ENCODE measurements at regions not wholly inside any gene's neighbourhood (a gene's known extent, or its start where the extent isn't known, plus 50 kb on each side); places are given as distances from the start of the nearest gene placed in this dataset.
A peak's percentile ranks its signal among the peaks of the same experiment; 100 is the strongest.

DNA sequence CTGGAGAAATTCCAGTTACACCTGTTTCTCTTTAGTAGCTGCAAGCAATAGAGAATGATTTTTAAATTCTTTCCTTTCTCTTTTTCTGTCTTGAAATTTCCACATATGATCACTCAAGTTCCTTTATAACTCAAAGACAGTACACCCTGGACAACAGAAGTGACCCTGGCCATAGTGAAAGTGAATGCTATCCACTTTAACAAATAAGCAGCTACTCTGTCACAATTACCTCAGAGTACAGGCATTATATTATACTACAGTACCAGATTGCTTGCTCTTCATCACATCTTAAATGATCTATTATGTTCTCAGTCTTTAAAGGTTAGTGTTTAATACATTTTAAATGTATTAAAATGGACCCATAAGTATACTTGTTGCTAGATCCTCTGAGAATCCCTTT is 136.2 kb downstream of the KLF12 start:
- DNase-seq: no peak

DNA sequence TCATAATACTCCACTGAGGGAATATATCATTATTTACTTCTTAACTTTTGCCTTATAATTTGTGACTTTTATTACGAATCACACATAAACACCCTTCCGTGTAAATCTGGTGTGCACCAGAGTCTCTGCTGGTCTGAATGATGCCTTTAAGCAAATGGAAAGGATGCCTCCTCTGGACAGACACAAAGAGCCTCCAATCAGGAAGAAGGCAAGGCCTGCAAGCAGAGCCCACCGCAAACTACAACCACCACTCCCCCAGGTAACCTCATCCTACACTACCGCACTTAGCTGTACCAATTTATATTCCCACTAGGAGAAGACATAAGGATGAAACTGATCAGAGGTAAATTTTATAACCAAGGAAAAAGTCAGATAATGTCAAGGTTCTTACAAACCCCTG is 137.6 kb downstream of the KLF12 start:
- no peak for DNase-seq

DNA sequence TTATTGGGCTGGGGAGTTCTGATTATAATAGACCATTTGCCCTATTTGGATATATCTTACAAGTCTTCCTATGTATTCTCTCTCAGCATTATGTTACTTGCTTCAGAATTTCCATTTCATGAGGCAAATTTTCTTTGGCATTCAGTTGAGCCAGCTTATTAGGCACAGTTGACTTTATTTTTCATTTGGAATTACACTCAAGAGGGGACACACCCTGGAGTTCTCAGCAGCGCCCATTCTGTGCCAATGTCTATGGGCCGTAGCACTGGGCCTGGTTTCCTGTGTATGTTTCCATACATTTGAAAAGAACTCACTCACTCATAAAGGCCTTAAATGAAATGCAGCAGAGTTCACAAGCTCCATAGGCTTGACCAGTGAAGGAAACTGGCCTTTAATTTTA is 138.5 kb downstream of the KLF12 start:
- DNase-seq: no peak

DNA sequence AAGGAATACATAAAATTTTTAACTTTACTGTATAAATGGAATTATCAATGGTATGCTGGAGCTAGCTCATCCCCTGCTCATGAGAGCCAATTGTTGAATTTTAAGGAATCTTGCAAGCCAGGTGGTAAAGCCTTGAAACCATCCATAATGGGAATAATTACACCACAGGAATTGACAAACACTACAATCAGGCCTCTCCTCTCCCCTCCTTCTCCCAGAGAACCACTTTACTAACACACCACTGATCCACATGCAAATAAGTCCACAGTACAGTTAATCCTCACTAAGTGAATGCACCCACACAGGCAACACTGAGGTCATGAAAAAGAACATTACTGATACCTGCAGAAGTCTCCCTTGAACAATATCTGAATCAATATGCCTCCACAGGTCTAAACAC is 140.5 kb downstream of the KLF12 start:
- no peak for DNase-seq

GRCh38 chr13:73991884-73992283 is 142.3 kb downstream of the KLF12 start:
- DNase-seq: no peak

- DNase-seq: no peak
Measured at GRCh38 chr13:73991384-73991783, 142.8 kb downstream of the KLF12 start.

DNA sequence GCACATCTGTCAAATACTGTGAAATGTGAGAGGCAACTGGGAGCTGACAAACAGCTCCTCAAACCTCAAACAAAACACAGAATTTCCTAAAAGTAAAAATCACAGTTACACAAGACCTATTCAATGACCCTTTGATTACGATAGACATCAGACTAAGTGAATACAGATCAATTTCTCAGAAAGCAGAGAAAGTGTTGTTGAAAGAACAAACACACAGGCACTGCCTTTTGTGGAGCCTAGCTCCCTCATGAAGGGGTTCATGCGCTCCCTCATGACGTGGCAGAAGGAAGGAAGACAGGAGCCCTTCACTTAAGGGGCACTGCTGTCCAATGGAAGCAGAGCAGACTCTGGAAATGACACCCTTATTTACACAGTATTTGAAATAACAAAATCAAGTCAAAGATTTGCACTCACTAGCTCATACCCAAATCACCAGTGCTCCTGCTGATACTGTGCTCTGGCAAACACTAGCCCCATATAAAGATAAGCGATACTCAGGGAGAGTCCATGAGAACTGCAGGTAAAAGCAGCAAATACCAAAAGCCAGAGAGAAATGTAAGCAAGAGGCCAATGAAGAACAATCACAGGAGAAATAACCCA is 144.9 kb downstream of the KLF12 start:
- DNase-seq: no peak

- DNase-seq: no peak
Measured at GRCh38 chr13:73988461-73988860, 145.7 kb downstream of the KLF12 start.

- DNase-seq: no peak
Measured at GRCh38 chr13:73987618-73988017, 146.6 kb downstream of the KLF12 start.

- DNase-seq: no peak
Measured at GRCh38 chr13:73985783-73986182, 148.4 kb downstream of the KLF12 start.

DNA sequence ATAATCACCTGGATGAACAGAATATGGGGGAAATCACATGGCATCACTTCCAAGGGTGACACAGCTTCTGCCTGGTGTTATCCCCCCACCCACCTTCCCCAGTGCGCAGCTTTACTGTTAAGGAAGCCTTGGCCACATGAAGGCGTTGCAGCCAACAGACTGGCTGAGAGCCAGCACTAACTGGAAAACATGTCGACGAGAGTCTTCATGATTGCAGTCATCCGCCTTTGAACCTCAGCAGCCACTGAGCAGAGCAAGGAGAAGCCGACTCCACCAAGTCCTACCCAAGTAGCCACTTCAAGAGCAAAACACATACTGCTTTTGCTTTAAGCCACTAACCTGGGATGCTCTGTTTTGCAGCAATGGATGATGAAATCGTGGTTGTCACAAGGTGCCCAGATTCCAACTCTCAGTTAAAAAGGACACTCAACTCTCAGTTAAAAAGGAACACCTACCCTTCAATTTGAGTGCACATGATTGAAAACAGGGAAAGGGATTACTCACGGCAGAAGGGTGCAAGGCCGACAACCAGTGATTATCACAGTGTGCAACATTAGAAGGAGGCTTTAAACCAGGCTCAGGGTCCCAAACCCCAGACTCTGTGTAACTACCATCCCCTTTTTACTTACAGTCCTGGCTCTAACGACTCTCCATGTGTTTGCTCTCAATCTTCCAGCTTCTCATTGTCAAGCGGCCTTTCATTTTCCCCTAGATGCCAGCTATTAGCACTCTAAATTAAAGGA is 149.1 kb downstream of the KLF12 start:
- no peak for DNase-seq

- DNase-seq: no peak
Measured at GRCh38 chr13:73984201-73984600, 150.0 kb downstream of the KLF12 start.

- no peak for DNase-seq
Measured at GRCh38 chr13:73983109-73983508, 151.1 kb downstream of the KLF12 start.

- DNase-seq: no peak
Measured at GRCh38 chr13:73981595-73981994, 152.6 kb downstream of the KLF12 start.

DNA sequence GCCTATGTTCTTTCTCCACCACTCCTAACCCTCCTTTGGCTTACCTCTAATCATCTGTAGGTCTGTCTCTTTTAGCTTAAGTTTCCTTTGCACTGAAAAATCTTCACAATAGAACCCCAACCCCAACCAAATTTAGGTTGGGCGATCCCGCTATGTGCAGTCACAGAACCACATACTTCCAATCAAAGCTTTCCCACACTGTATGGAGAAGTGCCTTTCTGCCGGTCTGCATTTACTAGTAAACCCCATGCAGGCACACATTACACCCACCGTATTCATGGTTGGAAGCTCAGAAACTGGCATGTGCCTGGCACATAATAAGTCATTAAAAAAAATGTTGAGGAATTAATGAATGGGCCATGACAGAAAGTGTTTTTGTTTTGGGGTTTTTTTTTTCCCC is 158.4 kb downstream of the KLF12 start:
- no peak for DNase-seq

GRCh38 chr13:73974051-73974450 is 160.2 kb downstream of the KLF12 start:
- DNase-seq: no peak

- DNase-seq: no peak
Measured at GRCh38 chr13:73973156-73973555, 161.0 kb downstream of the KLF12 start.

DNA sequence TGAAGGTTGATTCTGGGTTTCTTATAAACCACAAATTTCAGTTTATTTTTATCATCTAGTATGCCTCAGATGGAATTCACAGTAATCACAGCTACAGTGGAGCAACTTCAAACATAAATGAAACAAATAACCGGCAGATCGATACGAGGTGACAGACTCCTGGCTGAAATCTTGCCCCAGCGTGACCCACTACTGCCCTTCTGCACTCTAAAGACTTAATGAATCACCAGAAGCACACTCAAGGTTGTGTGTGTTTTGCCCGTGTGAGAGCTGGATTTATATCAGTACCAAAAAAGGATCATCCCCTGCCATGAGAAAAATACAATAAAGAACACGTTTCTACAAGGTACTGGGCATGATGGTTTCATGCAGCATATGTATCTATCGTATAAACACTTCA is 161.7 kb downstream of the KLF12 start:
- no peak for DNase-seq

DNA sequence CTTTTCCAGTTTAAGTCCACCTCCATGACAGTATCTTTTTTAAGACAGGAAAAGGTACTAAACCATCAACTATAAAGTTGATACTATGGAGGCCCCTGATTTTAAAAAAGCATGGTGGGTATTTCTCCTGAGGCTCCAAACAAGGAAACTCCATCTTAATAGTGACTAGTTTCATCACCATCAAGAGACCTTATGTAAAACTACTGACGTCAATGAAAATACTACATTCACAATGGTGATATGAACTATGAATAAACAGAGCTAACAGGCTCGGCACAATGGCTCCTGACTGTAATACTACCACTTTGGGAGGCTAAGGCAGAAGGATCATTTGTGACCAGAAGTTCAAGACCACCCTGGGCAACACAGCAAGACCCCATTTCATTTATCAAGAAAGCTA is 162.7 kb downstream of the KLF12 start:
- no peak for DNase-seq

DNA sequence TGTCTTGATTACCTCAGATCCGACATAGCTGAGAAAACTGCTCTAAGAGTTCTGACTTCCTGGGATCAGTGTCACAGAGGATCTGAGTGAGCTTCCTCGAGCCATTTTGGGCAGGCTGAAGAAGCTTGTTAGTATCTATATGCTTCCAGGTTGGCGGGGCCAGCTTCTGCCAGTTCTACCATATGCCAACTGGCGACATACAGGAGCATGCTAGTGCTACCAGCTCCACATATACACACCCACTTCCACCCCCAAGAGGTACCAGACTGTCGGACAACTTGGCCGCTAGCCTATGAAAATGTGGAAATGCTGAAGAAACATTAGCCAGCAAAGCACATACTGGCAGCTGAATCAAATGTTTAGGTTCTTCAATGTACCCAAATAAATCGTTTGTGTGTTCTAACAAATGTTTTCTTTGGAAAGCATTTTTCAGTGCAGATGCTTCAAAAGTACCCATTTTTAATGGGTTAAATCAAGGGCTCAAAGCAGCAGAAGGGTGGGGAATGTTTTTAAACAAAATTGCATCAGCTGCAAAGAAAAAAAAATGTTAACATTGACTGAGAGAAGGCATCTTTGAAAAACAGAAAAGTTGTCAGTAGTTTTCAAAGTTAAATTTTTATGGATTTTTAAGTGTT is 163.7 kb downstream of the KLF12 start:
- peak; percentile 11 for DNase-seq

- DNase-seq: no peak
Measured at GRCh38 chr13:73967397-73968165, 166.6 kb downstream of the KLF12 start.

DNA sequence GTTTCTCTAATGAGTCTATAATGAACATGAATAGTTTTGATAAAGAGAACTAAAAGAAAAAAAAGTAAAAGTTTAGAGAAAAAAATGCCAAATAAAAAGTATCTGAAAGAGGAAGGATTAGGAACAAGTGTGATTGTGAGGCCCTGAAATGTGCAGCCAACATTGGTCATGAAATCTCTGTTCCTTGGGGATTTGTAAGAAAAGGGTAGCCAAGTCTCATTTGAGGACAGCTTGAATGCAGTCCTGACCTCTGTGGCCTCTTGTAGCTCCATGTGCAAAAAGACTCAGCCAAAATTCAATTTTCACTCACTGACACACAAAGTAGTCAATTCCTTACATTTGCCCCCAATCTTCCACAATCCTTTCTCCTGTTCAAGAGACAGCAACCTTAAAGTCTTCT is 167.9 kb downstream of the KLF12 start:
- DNase-seq: no peak

- DNase-seq: no peak
Measured at GRCh38 chr13:73962284-73962683, 171.9 kb downstream of the KLF12 start.

GRCh38 chr13:73961181-73961580 is 173.0 kb downstream of the KLF12 start:
- no peak for DNase-seq

Data from NCI-H1694 (cell line).